OCI-LY7 (cell line): ENCODE measurements at regions not wholly inside any gene's neighbourhood (a gene's known extent, or its start where the extent isn't known, plus 50 kb on each side); places are given as distances from the start of the nearest gene placed in this dataset.

Experiments
- BruUV-seq: library from RNA; stranded (reverse); fragments of 400-500 nt; replicated peaks from 2 replicates; lab custom pipeline; 2021; lab: Mats Ljungman, UMichigan
- CTCF ChIA-PET: fragments of 300-600 bp; sonication (Branson Sonifier 250); formaldehyde crosslinking; loops from one replicate; lab custom pipeline; 2022; ENCODE audit warnings: antibody characterized with exemption; ENCODE audit not compliant: unreplicated experiment; lab: Charles Lee
- POLR2A ChIA-PET: fragments of 300-600 bp; sonication (Branson Sonifier 250); formaldehyde crosslinking; loops from one replicate; lab custom pipeline; 2022; ENCODE audit warnings: antibody characterized with exemption; lab: Charles Lee
- DNase-seq: peaks from one replicate; pipeline ENCODE4 v3.0.0-alpha.2; 2015; ENCODE audit warnings: low spot score
- H2AFZ ChIP-seq: fragments of 200-600 bp; sonication (generic), shearing (Covaris generic); 2 replicates; pipeline ENCODE4 v1.6.1; 2014; ENCODE audit warnings: mild to moderate bottlenecking, antibody characterized with exemption, low read length, moderate library complexity
- H3K27ac ChIP-seq: fragments of 200-600 bp; sonication (generic); 2 replicates; pipeline ENCODE4 v1.5.1; 2014; ENCODE audit warnings: mixed run types, low read depth, mild to moderate bottlenecking, moderate library complexity, low read length, inconsistent platforms; ENCODE audit not compliant: poor library complexity, severe bottlenecking
- H3K36me3 ChIP-seq: fragments of 200-600 bp; sonication (generic); 2 replicates; pipeline ENCODE4 v1.6.1; 2014; ENCODE audit warnings: mild to moderate bottlenecking, antibody characterized with exemption, low read length, moderate library complexity, mixed read lengths; ENCODE audit not compliant: insufficient read depth
- H3K4me1 ChIP-seq: fragments of 200-600 bp; sonication (generic); 2 replicates; pipeline ENCODE4 v1.5.1; 2014; ENCODE audit warnings: mild to moderate bottlenecking, low read length; ENCODE audit not compliant: insufficient read depth, poor library complexity, severe bottlenecking
- H3K4me2 ChIP-seq: fragments of 200-600 bp; sonication (generic); 2 replicates; pipeline ENCODE4 v1.6.1; 2014; ENCODE audit warnings: mild to moderate bottlenecking, low read length
- H3K4me3 ChIP-seq: fragments of 200-600 bp; sonication (generic); 2 replicates; pipeline ENCODE4 v1.5.1; 2014; ENCODE audit warnings: mild to moderate bottlenecking, low read depth, low read length; ENCODE audit not compliant: poor library complexity, severe bottlenecking
- H3K79me2 ChIP-seq: fragments of 200-600 bp; sonication (generic); 2 replicates; pipeline ENCODE4 v1.6.1; 2016; ENCODE audit warnings: low read depth, mild to moderate bottlenecking, low read length, moderate library complexity, mixed read lengths; ENCODE audit not compliant: insufficient read depth
- H3K9me2 ChIP-seq: fragments of 200-600 bp; sonication (generic); 2 replicates; pipeline ENCODE4 v1.6.1; 2016; ENCODE audit warnings: mild to moderate bottlenecking, low read length, mixed read lengths; ENCODE audit not compliant: insufficient read depth
- H3K9me3 ChIP-seq: fragments of 200-600 bp; sonication (generic); 2 replicates; pipeline ENCODE4 v1.6.1; 2014; ENCODE audit warnings: mild to moderate bottlenecking, mixed run types, low read length, mixed read lengths
- H4K20me1 ChIP-seq: fragments of 200-600 bp; sonication (generic); 2 replicates; pipeline ENCODE4 v1.6.1; 2014; ENCODE audit warnings: mild to moderate bottlenecking, antibody characterized with exemption, low read length, moderate library complexity, mixed read lengths; ENCODE audit not compliant: insufficient read depth
- EZH2phosphoT487 ChIP-seq: fragments of 200-600 bp; sonication (generic); IDR thresholded peaks from 2 replicates; pipeline ENCODE4 v1.6.1; 2018; ENCODE audit warnings: low read depth, borderline replicate concordance, mild to moderate bottlenecking, mixed run types, antibody characterized with exemption, low read length, moderate library complexity, mixed read lengths
- intact Hi-C: fragments of 100-400 bp; cut with micrococcal nuclease; formaldehyde crosslinking; loops from one replicate; pipeline ENCODE4 v1.10.0; 2022; ENCODE audit not compliant: unreplicated experiment
- TF ChIP-seq, protein P1 (sequence below): fragments of 200-600 bp; sonication (generic); conservative IDR thresholded peaks from 2 replicates; pipeline ENCODE4 v1.5.1; 2014; ENCODE audit warnings: mild to moderate bottlenecking, antibody characterized with exemption, low read length, moderate library complexity, mixed read lengths

DNA sequence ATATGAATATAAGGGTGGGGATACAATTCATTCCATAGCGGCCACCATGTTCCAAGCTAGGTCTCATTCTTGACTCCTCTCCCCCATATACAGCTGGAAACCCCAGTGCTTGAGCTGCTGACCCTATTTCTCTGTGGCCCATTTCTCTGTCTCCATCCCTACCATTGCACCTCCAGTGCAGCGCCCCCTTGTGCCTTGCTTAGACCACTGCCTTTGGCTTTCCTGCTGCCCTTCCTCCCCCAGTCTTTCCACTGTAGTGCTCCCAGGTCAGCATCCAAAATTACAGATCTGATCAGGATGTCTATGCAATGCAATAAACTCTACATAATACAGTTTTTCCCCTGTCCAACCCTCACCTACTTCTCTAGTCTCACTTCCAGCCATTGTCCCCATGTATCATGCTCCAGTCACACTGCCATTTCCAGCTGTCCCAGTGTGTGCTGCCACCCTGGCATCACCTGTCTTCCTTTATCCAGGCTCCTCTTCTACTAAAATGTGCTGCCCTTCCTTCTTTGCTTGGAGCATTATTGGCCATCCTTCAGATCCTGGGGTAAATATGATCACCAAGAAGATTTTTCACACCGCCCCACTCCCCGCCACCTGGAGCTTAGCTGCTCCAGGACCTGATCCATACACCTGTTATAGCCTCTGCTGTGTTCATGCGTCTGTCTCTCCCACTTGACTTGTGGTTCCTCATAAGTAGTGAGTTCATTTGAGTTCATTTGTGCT, 199.4 kb upstream of the IPO5 start:
- no TSS peak for BruUV-seq
- Histone ChIP-seq H3K4me1 (no peaks in the 10 kb centered on the region), H3K9me2 (no peaks in the 10 kb centered on the region), H3K4me2 (no peak overlapping the region), H3K36me3 (no peaks in the 10 kb centered on the region), H3K4me3 (no peak overlapping the region), H3K27ac (no peak overlapping the region), H3K79me2 (no peaks in the 10 kb centered on the region), H2AFZ (no peak overlapping the region), H3K9me3 (no peaks in the 10 kb centered on the region), H4K20me1 (no peaks in the 10 kb centered on the region)
- intact Hi-C loops = no loop called here
- no peak for TF ChIP-seq EZH2phosphoT487
- TF ChIP-seq, protein P1, sequence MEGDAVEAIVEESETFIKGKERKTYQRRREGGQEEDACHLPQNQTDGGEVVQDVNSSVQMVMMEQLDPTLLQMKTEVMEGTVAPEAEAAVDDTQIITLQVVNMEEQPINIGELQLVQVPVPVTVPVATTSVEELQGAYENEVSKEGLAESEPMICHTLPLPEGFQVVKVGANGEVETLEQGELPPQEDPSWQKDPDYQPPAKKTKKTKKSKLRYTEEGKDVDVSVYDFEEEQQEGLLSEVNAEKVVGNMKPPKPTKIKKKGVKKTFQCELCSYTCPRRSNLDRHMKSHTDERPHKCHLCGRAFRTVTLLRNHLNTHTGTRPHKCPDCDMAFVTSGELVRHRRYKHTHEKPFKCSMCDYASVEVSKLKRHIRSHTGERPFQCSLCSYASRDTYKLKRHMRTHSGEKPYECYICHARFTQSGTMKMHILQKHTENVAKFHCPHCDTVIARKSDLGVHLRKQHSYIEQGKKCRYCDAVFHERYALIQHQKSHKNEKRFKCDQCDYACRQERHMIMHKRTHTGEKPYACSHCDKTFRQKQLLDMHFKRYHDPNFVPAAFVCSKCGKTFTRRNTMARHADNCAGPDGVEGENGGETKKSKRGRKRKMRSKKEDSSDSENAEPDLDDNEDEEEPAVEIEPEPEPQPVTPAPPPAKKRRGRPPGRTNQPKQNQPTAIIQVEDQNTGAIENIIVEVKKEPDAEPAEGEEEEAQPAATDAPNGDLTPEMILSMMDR = peak; percentile 36; the same call in 1 of the 2 replicates
- POLR2A ChIA-PET = no interaction called here
- no peak for DNase-seq
- CTCF ChIA-PET = no interaction called here

GRCh38 chr13:97757807-97758206, 195.7 kb upstream of the IPO5 start:
- ChIA-PET POLR2A (no interaction called here), CTCF (no interaction called here)
- Histone ChIP-seq H3K9me3 (no peaks in the 10 kb centered on the region), H2AFZ (no peak overlapping the region), H3K27ac (no peak overlapping the region), H3K79me2 (no peaks in the 10 kb centered on the region), H3K4me3 (no peak overlapping the region), H3K4me2 (no peak overlapping the region), H3K4me1 (no peaks in the 10 kb centered on the region), H3K36me3 (no peaks in the 10 kb centered on the region), H3K9me2 (no peaks in the 10 kb centered on the region), H4K20me1 (no peaks in the 10 kb centered on the region)
- TF ChIP-seq EZH2phosphoT487 = no peak
- TF ChIP-seq, protein P1 = no peak
- intact Hi-C loops = no loop called here
- BruUV-seq = no TSS peak
- no peak for DNase-seq

- Histone ChIP-seq H3K4me3 (no peak overlapping the region), H4K20me1 (no peaks in the 10 kb centered on the region), H3K4me1 (no peaks in the 10 kb centered on the region), H3K36me3 (no peaks in the 10 kb centered on the region), H3K79me2 (no peaks in the 10 kb centered on the region), H2AFZ (no peak overlapping the region), H3K9me2 (no peaks in the 10 kb centered on the region), H3K9me3 (no peaks in the 10 kb centered on the region), H3K4me2 (no peak overlapping the region), H3K27ac (no peak overlapping the region)
- ChIA-PET POLR2A (no interaction called here), CTCF (no interaction called here)
- BruUV-seq = no TSS peak
- TF ChIP-seq, protein P1 = no peak
- no peak for TF ChIP-seq EZH2phosphoT487
- DNase-seq = no peak
- intact Hi-C loops = no loop called here
These were observed 195.2 kb upstream of the IPO5 start for GRCh38 chr13:97758317-97758716.
